HG03460 (cell line): ENCODE measurements at regions not wholly inside any gene's neighbourhood (a gene's known extent, or its start where the extent isn't known, plus 50 kb on each side); places are given as distances from the start of the nearest gene placed in this dataset.
"Not testable (repeated sequence)": the region's sequence is repeated elsewhere in the genome, so short reads cannot be mapped to it uniquely, and the experiment has no call there.

Experiments
- ATAC-seq: cut with Tn5 transposase; IDR thresholded peaks from one replicate; pipeline ENCODE4 v1.9.1; 2021; ENCODE audit not compliant: unreplicated experiment

GRCh38 chr3:72660270-72661114 is 187.8 kb downstream of the SHQ1 start:
- no peak for ATAC-seq

GRCh38 chr3:72659596-72659995 is 188.6 kb downstream of the SHQ1 start:
- ATAC-seq, result no peak

GRCh38 chr3:72659188-72659587 is 189.1 kb downstream of the SHQ1 start:
- ATAC-seq, result no peak

- no peak for ATAC-seq
These were observed 189.7 kb downstream of the SHQ1 start for GRCh38 chr3:72658466-72659100.

GRCh38 chr3:72657666-72658065 is 190.6 kb downstream of the SHQ1 start:
- no peak for ATAC-seq

- no peak for ATAC-seq
These were observed 192.5 kb downstream of the SHQ1 start for GRCh38 chr3:72655723-72656122.

- no peak for ATAC-seq
These were observed 193.1 kb downstream of the SHQ1 start for GRCh38 chr3:72655131-72655551.

- no peak for ATAC-seq
These were observed 195.8 kb downstream of the SHQ1 start for GRCh38 chr3:72652395-72652794.

- ATAC-seq, result no peak
These were observed 196.7 kb downstream of the SHQ1 start for GRCh38 chr3:72651498-72651897.

GRCh38 chr3:72646263-72646662 is 202.0 kb downstream of the SHQ1 start:
- ATAC-seq, result no peak

GRCh38 chr3:72643635-72644034 is 204.6 kb downstream of the SHQ1 start:
- ATAC-seq, result not testable (repeated sequence)

- ATAC-seq, result no peak
These were observed 206.6 kb downstream of the SHQ1 start for GRCh38 chr3:72641684-72642083.

GRCh38 chr3:72641072-72641471 is 207.2 kb downstream of the SHQ1 start:
- no peak for ATAC-seq

- ATAC-seq, result no peak
These were observed 211.2 kb downstream of the SHQ1 start for GRCh38 chr3:72636969-72637597.

- ATAC-seq, result no peak
These were observed 212.7 kb downstream of the SHQ1 start for GRCh38 chr3:72635551-72635950.

GRCh38 chr3:72634128-72634527 is 214.1 kb downstream of the SHQ1 start:
- ATAC-seq, result no peak

- no peak for ATAC-seq
These were observed 214.7 kb downstream of the SHQ1 start for GRCh38 chr3:72633534-72633933.

- ATAC-seq, result no peak
These were observed 215.1 kb downstream of the SHQ1 start for GRCh38 chr3:72633121-72633520.

- ATAC-seq, result no peak
These were observed 216.1 kb downstream of the SHQ1 start for GRCh38 chr3:72632129-72632528.

- no peak for ATAC-seq
These were observed 217.3 kb downstream of the SHQ1 start for GRCh38 chr3:72630969-72631344.

- no peak for ATAC-seq
These were observed 217.8 kb downstream of the SHQ1 start for GRCh38 chr3:72630327-72630968.
